HepG2 (cell line): ENCODE measurements at regions not wholly inside any gene's neighbourhood (a gene's known extent, or its start where the extent isn't known, plus 50 kb on each side); places are given as distances from the start of the nearest gene placed in this dataset.

Experiments
- ATAC-seq: fragments of 200-7000 bp; cut with Tn5 transposase; 3 replicates; pipeline ENCODE4 v1.9.1; 2020; ENCODE audit warnings: mild to moderate bottlenecking, moderate library complexity
- BruUV-seq: library from RNA; stranded (reverse); fragments of 400-500 nt; replicated peaks from 2 replicates; lab custom pipeline; 2021; lab: Mats Ljungman, UMichigan
- CTCF ChIA-PET: fragments of 300-600 bp; formaldehyde crosslinking; extraction: SDS; loops from one replicate; lab custom pipeline; 2021; ENCODE audit warnings: low total read pairs, inconsistent platforms, low intra/inter-chr PET ratio; lab: Yijun Ruan, JAX
- POLR2A ChIA-PET: fragments of 350-600 bp; sonication (Branson Sonifier 250); formaldehyde crosslinking; loops from one replicate; lab custom pipeline; 2020; ENCODE audit warnings: antibody characterized with exemption, inconsistent platforms; lab: Yijun Ruan, JAX
- DNase-seq: peaks from one replicate; pipeline ENCODE4 v3.0.0-alpha.2; 2015; ENCODE audit warnings: low spot score
- FAIRE-seq: peaks from 3 replicates; lab custom pipeline; 2011; peaks lifted over from hg19 to GRCh38; lab: Jason Lieb, UNC
- H2AFZ ChIP-seq: one replicate; pipeline ENCODE4 v1.6.1; 2011; ENCODE audit warnings: low read length, inconsistent platforms
- H3K27ac ChIP-seq: fragments of 300-600 bp; 3 replicates; pipeline ENCODE4 v1.8.0; 2011; ENCODE audit warnings: mixed run types, mild to moderate bottlenecking, mixed read lengths, low read length, inconsistent platforms; ENCODE audit not compliant: insufficient read depth; ENCODE audit errors: extremely low read length
- H3K27me3 ChIP-seq, 2 experiments: fragments of 200-600 bp in 1 of 2; 2 replicates in 1 of 2; 3 replicates in 1 of 2; pipeline versions ENCODE4 v1.6.0 to v1.8.0; 2011; ENCODE audit warnings: low read length in 2 of 2, mild to moderate bottlenecking in 2 of 2, moderate library complexity in 2 of 2, inconsistent platforms in 1 of 2; ENCODE audit not compliant: insufficient read depth in 2 of 2, control insufficient read depth in 1 of 2
- H3K36me3 ChIP-seq, 2 experiments: fragments of 200-600 bp in 1 of 2; replicated peaks in 1 of 2; 2 replicates in 1 of 2; 3 replicates in 1 of 2; pipeline versions ENCODE4 v1.5.1 to v1.8.0; 2011; ENCODE audit warnings: low read length in 2 of 2, inconsistent platforms in 1 of 2; ENCODE audit not compliant: insufficient read depth in 2 of 2, control insufficient read depth in 1 of 2
- H3K4me1 ChIP-seq: 2 replicates; pipeline ENCODE4 v1.5.1; 2012; ENCODE audit warnings: low read length, inconsistent platforms; ENCODE audit not compliant: insufficient read depth
- H3K4me2 ChIP-seq: 2 replicates; pipeline ENCODE4 v1.6.0; 2011; ENCODE audit warnings: low read depth, low read length, inconsistent platforms
- H3K4me3 ChIP-seq, 3 experiments: fragments of 200-600 bp in 1 of 3; sonication (generic), shearing (Covaris generic) in 1 of 3; replicated peaks in 1 of 3; 2 replicates each; pipeline ENCODE4 v1.5.1; 2011 to 2016; ENCODE audit warnings: low read length in 3 of 3, inconsistent platforms in 2 of 3, low read depth in 2 of 3, mild to moderate bottlenecking in 2 of 3, control low read depth in 1 of 3, mixed read lengths in 1 of 3; ENCODE audit not compliant: insufficient read depth in 1 of 3
- H3K79me2 ChIP-seq: one replicate; pipeline ENCODE4 v1.6.1; 2011; ENCODE audit warnings: low read length, inconsistent platforms; ENCODE audit not compliant: insufficient read depth
- H3K9ac ChIP-seq: 2 replicates; pipeline ENCODE4 v1.6.0; 2011; ENCODE audit warnings: mild to moderate bottlenecking, low read depth, low read length, inconsistent platforms; ENCODE audit not compliant: insufficient read depth
- H3K9me3 ChIP-seq: 2 replicates; pipeline ENCODE4 v1.5.1; 2012; ENCODE audit warnings: mild to moderate bottlenecking, low read length
- H4K20me1 ChIP-seq: 2 replicates; pipeline ENCODE4 v1.6.0; 2011; ENCODE audit warnings: inconsistent platforms, mild to moderate bottlenecking, low read length, moderate library complexity; ENCODE audit not compliant: insufficient read depth
- SRSF9 ChIP-seq: fragments of 200-400 bp; formaldehyde crosslinking; IDR thresholded peaks from 2 replicates; pipeline ENCODE4 v1.6.1; 2018; ENCODE audit warnings: borderline replicate concordance, mild to moderate bottlenecking, low read depth, low read length; ENCODE audit not compliant: insufficient read depth, poor library complexity, severe bottlenecking
- ZNF572 ChIP-seq: sonication (generic); formaldehyde crosslinking; IDR thresholded peaks from 2 replicates; pipeline ENCODE4 v1.5.1; 2020; ENCODE audit warnings: mild to moderate bottlenecking, missing genetic modification reagents
- WGBS: methylation state at CpG from one replicate; pipeline ENCODE4 v1.1.6; 2017; ENCODE audit warnings: low lambda C conversion rate; 5-methylcytosine and 5-hydroxymethylcytosine counted together
- in situ Hi-C: cut with HindIII; loops from 2 replicates; pipeline ENCODE4 v1.10.0; 2017; ENCODE audit warnings: low pct_unique_long_range_greater_than_20kb; ENCODE audit not compliant: extremely low pct_ligation_motif_present
- intact Hi-C: fragments of 100-400 bp; cut with micrococcal nuclease; formaldehyde crosslinking; loops from one replicate; pipeline ENCODE4 v1.10.0; 2022; ENCODE audit not compliant: unreplicated experiment
- TF ChIP-seq, protein P1 (sequence below): sonication (generic); formaldehyde crosslinking; IDR thresholded peaks from 2 replicates; pipeline ENCODE4 v1.8.0; 2022; ENCODE audit warnings: mild to moderate bottlenecking, missing genetic modification reagents, moderate library complexity
- TF ChIP-seq, protein P2 (sequence below): sonication (generic); formaldehyde crosslinking; IDR thresholded peaks from 2 replicates; pipeline ENCODE4 v1.4.0; 2020; ENCODE audit warnings: missing genetic modification reagents, borderline replicate concordance

GRCh38 chr7:145016068-145016467 lies 180.2 kb upstream of the TPK1 start:
- no TSS peak for BruUV-seq
- DNase-seq (no peak), FAIRE-seq (no peak), ATAC-seq (no peak)
- H3K27me3 ChIP-seq: no peaks in the 10 kb centered on the region
- H3K79me2 ChIP-seq: no peaks in the 10 kb centered on the region
- H2AFZ ChIP-seq: no peak overlapping the region
- intact Hi-C loops (no loop called here), in situ Hi-C loops (no loop called here)
- peaks cover 44% of the 10 kb centered on the region for H3K9me3 ChIP-seq
- no peaks in the 10 kb centered on the region for H4K20me1 ChIP-seq
- H3K36me3 ChIP-seq: no peaks in the 10 kb centered on the region
- 2% methylated on average over 3 of the region's 3 CpGs for WGBS
- H3K27ac ChIP-seq: no peak overlapping the region
- no peak for TF ChIP-seq SRSF9
- TF ChIP-seq, protein P1, sequence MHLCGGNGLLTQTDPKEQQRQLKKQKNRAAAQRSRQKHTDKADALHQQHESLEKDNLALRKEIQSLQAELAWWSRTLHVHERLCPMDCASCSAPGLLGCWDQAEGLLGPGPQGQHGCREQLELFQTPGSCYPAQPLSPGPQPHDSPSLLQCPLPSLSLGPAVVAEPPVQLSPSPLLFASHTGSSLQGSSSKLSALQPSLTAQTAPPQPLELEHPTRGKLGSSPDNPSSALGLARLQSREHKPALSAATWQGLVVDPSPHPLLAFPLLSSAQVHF (CRISPR knock-in tag): no peak
- no peak for TF ChIP-seq ZNF572 (CRISPR knock-in tag)
- TF ChIP-seq, protein P2, sequence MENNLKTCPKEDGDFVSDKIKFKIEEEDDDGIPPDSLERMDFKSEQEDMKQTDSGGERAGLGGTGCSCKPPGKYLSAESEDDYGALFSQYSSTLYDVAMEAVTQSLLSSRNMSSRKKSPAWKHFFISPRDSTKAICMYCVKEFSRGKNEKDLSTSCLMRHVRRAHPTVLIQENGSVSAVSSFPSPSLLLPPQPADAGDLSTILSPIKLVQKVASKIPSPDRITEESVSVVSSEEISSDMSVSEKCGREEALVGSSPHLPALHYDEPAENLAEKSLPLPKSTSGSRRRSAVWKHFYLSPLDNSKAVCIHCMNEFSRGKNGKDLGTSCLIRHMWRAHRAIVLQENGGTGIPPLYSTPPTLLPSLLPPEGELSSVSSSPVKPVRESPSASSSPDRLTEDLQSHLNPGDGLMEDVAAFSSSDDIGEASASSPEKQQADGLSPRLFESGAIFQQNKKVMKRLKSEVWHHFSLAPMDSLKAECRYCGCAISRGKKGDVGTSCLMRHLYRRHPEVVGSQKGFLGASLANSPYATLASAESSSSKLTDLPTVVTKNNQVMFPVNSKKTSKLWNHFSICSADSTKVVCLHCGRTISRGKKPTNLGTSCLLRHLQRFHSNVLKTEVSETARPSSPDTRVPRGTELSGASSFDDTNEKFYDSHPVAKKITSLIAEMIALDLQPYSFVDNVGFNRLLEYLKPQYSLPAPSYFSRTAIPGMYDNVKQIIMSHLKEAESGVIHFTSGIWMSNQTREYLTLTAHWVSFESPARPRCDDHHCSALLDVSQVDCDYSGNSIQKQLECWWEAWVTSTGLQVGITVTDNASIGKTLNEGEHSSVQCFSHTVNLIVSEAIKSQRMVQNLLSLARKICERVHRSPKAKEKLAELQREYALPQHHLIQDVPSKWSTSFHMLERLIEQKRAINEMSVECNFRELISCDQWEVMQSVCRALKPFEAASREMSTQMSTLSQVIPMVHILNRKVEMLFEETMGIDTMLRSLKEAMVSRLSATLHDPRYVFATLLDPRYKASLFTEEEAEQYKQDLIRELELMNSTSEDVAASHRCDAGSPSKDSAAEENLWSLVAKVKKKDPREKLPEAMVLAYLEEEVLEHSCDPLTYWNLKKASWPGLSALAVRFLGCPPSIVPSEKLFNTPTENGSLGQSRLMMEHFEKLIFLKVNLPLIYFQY: no peak
- H3K4me1 ChIP-seq: no peaks in the 10 kb centered on the region
- ChIA-PET POLR2A (no interaction called here), CTCF (no interaction called here)
- H3K4me2 ChIP-seq: no peak overlapping the region
- no peak overlapping the region for H3K9ac ChIP-seq
- no peak overlapping the region for H3K4me3 ChIP-seq
